ENCODE measurements at regions not wholly inside any gene's neighbourhood (a gene's known extent, or its start where the extent isn't known, plus 50 kb on each side); places are given as distances from the start of the nearest gene placed in this dataset.

DNA sequence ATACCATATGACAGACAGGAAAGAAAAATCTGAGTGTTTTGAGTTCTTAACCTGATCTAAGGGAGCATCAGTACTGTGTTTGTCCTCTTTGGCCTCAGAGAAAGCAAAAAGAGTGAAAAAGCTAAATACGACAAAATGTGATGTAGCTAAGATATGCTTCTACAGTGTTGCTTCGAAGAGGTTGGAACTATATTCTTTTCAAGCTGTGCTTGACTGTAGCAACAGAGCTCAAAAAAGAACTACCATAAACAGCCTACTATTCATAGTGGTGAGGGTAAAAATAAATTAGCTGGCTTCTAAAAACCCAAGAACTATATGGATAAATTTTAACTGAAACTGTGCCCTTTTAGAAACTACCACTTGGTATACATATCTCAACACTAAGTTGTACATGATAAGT lies 881.8 kb upstream of the PCDH10 start:
- Histone ChIP-seq H3K4me1 (ENCODE audit: control insufficient read depth, insufficient read depth, low read length) (no peaks in the 10 kb centered on the region), H3K36me3 (ENCODE audit: control insufficient read depth, insufficient read depth, low read length) (no peaks in the 10 kb centered on the region), H3K27me3 (ENCODE audit: control insufficient read depth, insufficient read depth, low read length) (no peaks in the 10 kb centered on the region), H3K9ac (ENCODE audit: low read depth, low read length) (no peak overlapping the region), H3K9me3 (ENCODE audit: control insufficient read depth, insufficient read depth, low read length) (no peaks in the 10 kb centered on the region), H3K4me3 (ENCODE audit: low read depth, low read length) (no peak overlapping the region)

DNA sequence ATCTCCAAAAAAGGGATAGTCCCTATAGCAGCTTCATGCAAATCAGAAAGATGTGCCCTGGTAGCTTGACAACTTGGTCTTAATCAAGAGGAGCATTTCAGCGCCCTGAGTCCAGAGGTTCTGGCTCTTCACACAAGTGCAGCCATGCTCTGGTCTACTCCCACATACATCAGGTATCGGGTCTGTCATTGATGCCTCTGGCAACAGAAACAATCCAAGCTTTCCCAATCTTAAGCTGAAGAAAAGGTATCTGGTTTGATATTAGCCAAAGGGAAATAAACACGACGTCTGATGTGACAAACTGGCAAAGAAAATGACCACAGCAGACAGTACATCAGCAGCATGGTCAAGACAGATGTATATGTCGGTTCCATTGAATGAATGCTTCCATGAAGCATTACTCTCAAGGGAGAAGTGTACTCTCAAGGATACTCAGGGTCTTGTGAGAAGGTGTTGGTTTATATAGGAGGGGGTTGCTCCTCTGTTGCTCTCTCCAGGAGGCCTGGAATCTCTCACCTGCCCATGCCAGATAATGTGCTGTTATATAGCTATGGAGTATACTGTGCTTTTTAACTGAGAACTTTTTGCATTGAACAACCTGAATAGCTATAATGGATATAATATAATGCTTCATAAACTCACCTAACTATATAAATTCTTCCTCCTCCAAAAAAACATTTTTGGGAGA lies 879.6 kb upstream of the PCDH10 start:
- Histone ChIP-seq H3K36me3 (ENCODE audit: control insufficient read depth, insufficient read depth, low read length) (no peaks in the 10 kb centered on the region), H3K4me1 (ENCODE audit: control insufficient read depth, insufficient read depth, low read length) (no peaks in the 10 kb centered on the region), H3K9ac (ENCODE audit: low read depth, low read length) (no peak overlapping the region), H3K27me3 (ENCODE audit: control insufficient read depth, insufficient read depth, low read length) (no peaks in the 10 kb centered on the region), H3K4me3 (ENCODE audit: low read depth, low read length) (no peak overlapping the region), H3K9me3 (ENCODE audit: control insufficient read depth, insufficient read depth, low read length) (no peaks in the 10 kb centered on the region)

DNA sequence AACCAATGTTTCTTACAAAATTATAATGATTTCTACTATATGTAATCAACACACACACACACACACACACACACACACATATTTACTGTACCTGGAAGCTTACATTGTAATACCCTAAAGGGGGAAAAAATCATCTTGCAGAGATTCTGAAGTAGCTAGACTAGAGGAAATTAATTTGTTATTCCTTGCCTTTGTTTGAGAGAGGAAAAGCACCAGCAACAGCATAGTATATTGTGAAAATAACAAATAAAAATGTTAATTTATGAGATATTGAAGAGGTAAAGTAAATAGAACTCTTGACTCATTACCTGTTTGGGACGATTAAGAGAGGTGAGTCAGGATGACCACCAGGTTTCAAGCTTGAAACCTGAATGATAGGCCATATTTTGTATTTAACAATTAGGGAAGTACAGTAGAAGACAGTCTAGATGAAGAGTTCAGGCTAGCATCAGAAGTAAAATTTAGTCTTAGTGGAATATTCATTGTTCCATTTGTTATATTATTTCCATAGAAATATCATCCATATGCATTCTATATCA lies 873.4 kb upstream of the PCDH10 start:
- no peaks in the 10 kb centered on the region for H3K27me3 ChIP-seq (ENCODE audit: control insufficient read depth, insufficient read depth, low read length)
- no peaks in the 10 kb centered on the region for H3K4me1 ChIP-seq (ENCODE audit: control insufficient read depth, insufficient read depth, low read length)
- no peak overlapping the region for H3K9ac ChIP-seq (ENCODE audit: low read depth, low read length)
- H3K4me3 ChIP-seq (ENCODE audit: low read depth, low read length): no peak overlapping the region
- no peaks in the 10 kb centered on the region for H3K9me3 ChIP-seq (ENCODE audit: control insufficient read depth, insufficient read depth, low read length)
- no peaks in the 10 kb centered on the region for H3K36me3 ChIP-seq (ENCODE audit: control insufficient read depth, insufficient read depth, low read length)

DNA sequence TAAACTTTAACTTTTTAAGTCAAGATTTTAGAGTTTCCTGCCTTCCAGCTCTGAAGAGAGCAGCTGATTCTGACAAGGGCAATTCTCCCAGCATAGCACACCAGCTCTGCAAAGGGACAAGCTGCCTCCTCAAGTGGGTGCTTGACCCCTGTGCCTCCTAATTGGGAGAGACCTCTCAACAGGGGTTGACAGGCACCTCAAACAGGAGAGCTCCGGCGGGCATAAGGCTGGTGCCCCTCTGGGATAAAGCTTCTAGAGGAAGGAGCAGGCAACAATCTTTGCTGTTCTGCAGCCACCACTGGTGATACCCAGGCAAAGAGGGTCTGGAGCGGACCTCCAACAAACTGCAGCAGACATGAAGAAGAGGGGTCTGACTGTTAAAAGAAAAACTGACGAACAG lies 872.9 kb upstream of the PCDH10 start:
- H3K4me3 ChIP-seq (ENCODE audit: low read depth, low read length): no peak overlapping the region
- H3K9ac ChIP-seq (ENCODE audit: low read depth, low read length): no peak overlapping the region

DNA sequence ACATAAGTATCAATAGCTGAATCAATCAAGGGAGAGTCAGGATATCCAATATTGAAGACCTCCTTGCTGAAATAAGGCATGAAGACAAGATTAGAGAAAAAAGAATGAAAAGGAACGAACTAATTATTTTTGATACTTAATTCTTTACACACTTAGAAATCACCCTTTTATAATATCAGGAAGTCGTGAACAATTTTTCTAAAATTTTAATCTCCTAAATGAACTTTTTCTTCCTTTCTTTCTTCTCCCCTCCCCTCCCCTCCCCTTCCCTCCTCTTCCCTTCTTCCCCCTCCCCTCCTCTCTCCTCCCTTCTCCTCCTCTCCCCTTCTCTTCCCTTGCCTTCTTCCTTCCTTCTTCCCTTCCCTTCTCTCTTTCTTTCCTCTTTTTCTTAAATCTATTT lies 872.1 kb upstream of the PCDH10 start:
- H3K9ac ChIP-seq (ENCODE audit: low read depth, low read length): no peak overlapping the region
- no peaks in the 10 kb centered on the region for H3K36me3 ChIP-seq (ENCODE audit: control insufficient read depth, insufficient read depth, low read length)
- no peaks in the 10 kb centered on the region for H3K27me3 ChIP-seq (ENCODE audit: control insufficient read depth, insufficient read depth, low read length)
- no peak overlapping the region for H3K4me3 ChIP-seq (ENCODE audit: low read depth, low read length)
- H3K4me1 ChIP-seq (ENCODE audit: control insufficient read depth, insufficient read depth, low read length): no peaks in the 10 kb centered on the region
- H3K9me3 ChIP-seq (ENCODE audit: control insufficient read depth, insufficient read depth, low read length): no peaks in the 10 kb centered on the region

More for the DNA sequence above, 872.9 kb upstream of the PCDH10 start:
- H3K27me3 ChIP-seq (ENCODE audit: control insufficient read depth, insufficient read depth, low read length): no peaks in the 10 kb centered on the region
- no peaks in the 10 kb centered on the region for H3K36me3 ChIP-seq (ENCODE audit: control insufficient read depth, insufficient read depth, low read length)
- H3K4me1 ChIP-seq (ENCODE audit: control insufficient read depth, insufficient read depth, low read length): no peaks in the 10 kb centered on the region
- H3K9me3 ChIP-seq (ENCODE audit: control insufficient read depth, insufficient read depth, low read length): no peaks in the 10 kb centered on the region

DNA sequence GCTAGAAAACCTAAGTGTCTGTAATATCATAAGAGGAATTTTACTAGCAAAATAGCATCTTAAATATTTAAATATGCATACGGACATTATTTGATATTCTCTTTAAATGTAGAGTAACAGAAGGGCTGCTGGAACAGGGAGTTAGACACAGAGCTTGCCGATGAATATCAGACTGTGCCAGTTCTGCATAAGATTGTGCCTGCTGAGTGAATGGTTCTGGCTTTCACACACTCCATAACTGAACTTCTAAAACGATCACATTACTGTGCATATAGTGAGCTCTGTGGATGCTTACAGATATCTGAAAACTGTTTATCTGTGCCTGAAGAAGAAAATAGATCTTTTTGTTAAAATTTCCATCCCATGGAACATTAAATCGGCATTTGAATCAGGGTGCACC lies 867.4 kb upstream of the PCDH10 start:
- no peaks in the 10 kb centered on the region for H3K4me1 ChIP-seq (ENCODE audit: control insufficient read depth, insufficient read depth, low read length)
- no peak overlapping the region for H3K9ac ChIP-seq (ENCODE audit: low read depth, low read length)
- peaks cover 5% of the 10 kb centered on the region for H3K9me3 ChIP-seq (ENCODE audit: control insufficient read depth, insufficient read depth, low read length)
- H3K27me3 ChIP-seq (ENCODE audit: control insufficient read depth, insufficient read depth, low read length): no peaks in the 10 kb centered on the region
- peaks cover 5% of the 10 kb centered on the region for H3K36me3 ChIP-seq (ENCODE audit: control insufficient read depth, insufficient read depth, low read length)
- no peak overlapping the region for H3K4me3 ChIP-seq (ENCODE audit: low read depth, low read length)

DNA sequence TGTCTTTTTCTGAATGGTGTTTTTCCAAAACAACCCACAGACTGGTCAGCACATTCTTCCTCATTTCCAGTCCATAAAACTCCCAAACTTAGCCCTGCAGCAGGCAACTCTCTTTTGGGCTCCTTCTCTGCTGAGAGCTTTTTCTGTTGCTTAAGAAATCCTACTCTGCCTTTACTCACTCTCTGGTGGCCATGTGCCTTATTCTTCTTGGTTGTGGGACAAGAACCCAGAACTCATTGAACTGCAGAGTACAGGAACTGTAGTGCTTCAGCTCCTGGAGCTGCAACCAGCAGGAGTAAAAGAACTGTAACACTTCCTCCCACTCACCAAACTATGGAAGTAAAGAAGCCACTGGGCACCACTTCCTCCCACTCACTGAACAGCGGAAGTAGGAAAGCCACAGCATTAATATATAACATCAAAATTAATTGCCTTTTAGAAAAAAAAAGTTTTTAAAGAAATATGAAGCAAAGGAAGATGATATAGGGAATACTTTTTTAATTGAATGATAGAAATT lies 864.1 kb upstream of the PCDH10 start:
- peaks cover 5% of the 10 kb centered on the region for H3K36me3 ChIP-seq (ENCODE audit: control insufficient read depth, insufficient read depth, low read length)
- H3K27me3 ChIP-seq (ENCODE audit: control insufficient read depth, insufficient read depth, low read length): no peaks in the 10 kb centered on the region
- H3K4me1 ChIP-seq (ENCODE audit: control insufficient read depth, insufficient read depth, low read length): no peaks in the 10 kb centered on the region
- H3K9ac ChIP-seq (ENCODE audit: low read depth, low read length): no peak overlapping the region
- peaks cover 5% of the 10 kb centered on the region for H3K9me3 ChIP-seq (ENCODE audit: control insufficient read depth, insufficient read depth, low read length)
- no peak overlapping the region for H3K4me3 ChIP-seq (ENCODE audit: low read depth, low read length)

DNA sequence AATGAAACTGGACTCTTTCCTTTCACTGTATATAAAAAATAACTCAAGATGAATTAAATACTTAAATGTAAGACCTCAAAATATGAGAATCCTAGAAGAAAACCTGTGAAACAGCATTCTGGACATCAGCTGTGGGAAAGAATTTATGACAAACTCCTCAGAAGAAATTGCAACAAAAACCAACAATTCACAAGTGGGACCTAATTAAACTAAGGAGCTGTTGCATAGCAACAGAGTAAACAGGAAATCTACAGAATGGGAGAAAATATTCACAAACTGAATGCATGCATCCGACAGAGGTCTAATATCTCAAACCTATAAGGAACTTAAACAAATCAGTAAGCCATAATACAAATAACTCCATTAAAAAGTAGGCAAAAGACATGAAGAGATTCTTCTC lies 851.7 kb upstream of the PCDH10 start:
- Histone ChIP-seq H3K4me3 (ENCODE audit: low read depth, low read length) (no peak overlapping the region), H3K27me3 (ENCODE audit: control insufficient read depth, insufficient read depth, low read length) (no peaks in the 10 kb centered on the region), H3K4me1 (ENCODE audit: control insufficient read depth, insufficient read depth, low read length) (no peaks in the 10 kb centered on the region), H3K9me3 (ENCODE audit: control insufficient read depth, insufficient read depth, low read length) (no peaks in the 10 kb centered on the region), H3K36me3 (ENCODE audit: control insufficient read depth, insufficient read depth, low read length) (no peaks in the 10 kb centered on the region), H3K9ac (ENCODE audit: low read depth, low read length) (no peak overlapping the region)

DNA sequence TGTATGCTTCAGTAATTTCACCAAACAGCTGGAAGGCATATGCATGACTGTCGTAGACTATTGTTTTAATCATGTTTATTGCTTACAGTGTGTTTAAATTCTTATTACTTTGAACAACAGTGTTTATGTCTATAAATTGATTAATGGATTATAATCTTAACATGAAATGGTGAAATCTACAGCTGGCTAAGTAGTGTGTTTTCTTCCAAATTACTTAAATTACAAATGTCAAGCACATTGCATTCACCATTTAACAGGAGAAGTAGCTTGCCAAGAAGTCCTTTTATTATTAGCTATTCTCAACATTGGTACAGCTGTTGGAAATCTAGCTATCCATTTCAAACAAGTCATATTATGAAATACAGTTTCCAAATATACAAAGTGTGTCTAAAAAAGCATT lies 849.3 kb upstream of the PCDH10 start:
- Histone ChIP-seq H3K9ac (ENCODE audit: low read depth, low read length) (no peak overlapping the region), H3K27me3 (ENCODE audit: control insufficient read depth, insufficient read depth, low read length) (no peaks in the 10 kb centered on the region), H3K9me3 (ENCODE audit: control insufficient read depth, insufficient read depth, low read length) (no peaks in the 10 kb centered on the region), H3K4me3 (ENCODE audit: low read depth, low read length) (no peak overlapping the region), H3K36me3 (ENCODE audit: control insufficient read depth, insufficient read depth, low read length) (no peaks in the 10 kb centered on the region), H3K4me1 (ENCODE audit: control insufficient read depth, insufficient read depth, low read length) (no peaks in the 10 kb centered on the region)

DNA sequence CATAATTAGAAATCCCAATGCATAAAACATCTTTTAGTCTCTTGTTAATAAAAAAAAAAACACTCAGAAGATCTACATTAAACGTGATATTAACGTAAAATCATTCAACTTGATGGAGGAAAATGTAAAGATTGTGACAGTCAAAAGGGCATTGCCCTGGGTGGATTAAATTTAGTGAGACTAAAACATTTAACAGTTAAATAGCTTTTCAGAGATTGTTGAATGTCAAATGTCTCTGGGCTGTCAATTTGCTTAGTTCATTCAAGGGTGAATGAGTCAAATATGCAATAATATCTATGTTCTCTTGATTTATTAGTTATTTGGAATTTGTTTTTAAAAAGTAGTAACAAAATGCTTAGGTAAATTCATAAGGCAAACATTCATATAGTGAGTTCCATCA lies 836.6 kb upstream of the PCDH10 start:
- H3K9ac ChIP-seq (ENCODE audit: low read depth, low read length): no peak overlapping the region
- H3K9me3 ChIP-seq (ENCODE audit: control insufficient read depth, insufficient read depth, low read length): no peaks in the 10 kb centered on the region
- no peak overlapping the region for H3K4me3 ChIP-seq (ENCODE audit: low read depth, low read length)
- no peaks in the 10 kb centered on the region for H3K4me1 ChIP-seq (ENCODE audit: control insufficient read depth, insufficient read depth, low read length)
- no peaks in the 10 kb centered on the region for H3K27me3 ChIP-seq (ENCODE audit: control insufficient read depth, insufficient read depth, low read length)
- H3K36me3 ChIP-seq (ENCODE audit: control insufficient read depth, insufficient read depth, low read length): no peaks in the 10 kb centered on the region

DNA sequence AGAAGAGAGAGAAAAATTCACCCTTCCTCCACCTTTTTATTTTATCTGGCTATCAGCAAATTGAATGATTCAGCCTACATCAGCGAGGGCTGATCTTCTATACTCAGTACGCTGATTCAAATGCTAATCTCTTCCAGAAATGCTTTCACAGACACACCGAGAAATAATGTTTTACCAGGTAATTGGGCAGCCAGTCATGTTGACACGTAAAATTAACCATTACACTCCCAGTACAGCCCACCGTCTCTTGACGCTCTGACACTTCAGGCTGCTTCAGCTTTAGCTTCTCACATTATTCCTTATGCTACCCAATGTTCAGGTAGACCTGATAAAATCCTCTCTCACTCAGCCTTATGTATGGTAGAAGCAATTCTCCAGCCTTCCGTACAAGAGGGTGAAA lies 835.2 kb upstream of the PCDH10 start:
- Histone ChIP-seq H3K4me3 (ENCODE audit: low read depth, low read length) (no peak overlapping the region), H3K9me3 (ENCODE audit: control insufficient read depth, insufficient read depth, low read length) (no peaks in the 10 kb centered on the region), H3K4me1 (ENCODE audit: control insufficient read depth, insufficient read depth, low read length) (no peaks in the 10 kb centered on the region), H3K36me3 (ENCODE audit: control insufficient read depth, insufficient read depth, low read length) (no peaks in the 10 kb centered on the region), H3K27me3 (ENCODE audit: control insufficient read depth, insufficient read depth, low read length) (no peaks in the 10 kb centered on the region), H3K9ac (ENCODE audit: low read depth, low read length) (no peak overlapping the region)

DNA sequence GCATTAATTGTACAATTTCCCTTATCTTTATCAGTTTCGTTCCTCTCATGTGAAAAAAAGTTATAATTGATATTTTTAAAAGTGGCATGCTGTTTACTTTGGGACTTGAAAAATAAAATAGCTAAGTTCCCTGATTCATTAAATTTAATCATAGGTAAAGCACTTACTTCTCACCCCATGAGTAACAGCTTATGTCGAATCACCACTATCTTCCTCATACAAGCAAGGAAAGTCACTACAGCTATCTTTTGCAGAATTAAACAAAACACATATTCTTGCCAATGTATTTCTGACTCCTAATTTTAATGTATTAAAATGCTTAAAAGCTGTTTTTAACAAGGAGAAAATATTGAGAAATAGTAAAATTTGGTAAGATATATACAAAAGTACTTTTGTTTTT lies 832.4 kb upstream of the PCDH10 start:
- Histone ChIP-seq H3K4me1 (ENCODE audit: control insufficient read depth, insufficient read depth, low read length) (no peaks in the 10 kb centered on the region), H3K36me3 (ENCODE audit: control insufficient read depth, insufficient read depth, low read length) (no peaks in the 10 kb centered on the region), H3K27me3 (ENCODE audit: control insufficient read depth, insufficient read depth, low read length) (no peaks in the 10 kb centered on the region), H3K9me3 (ENCODE audit: control insufficient read depth, insufficient read depth, low read length) (no peaks in the 10 kb centered on the region), H3K9ac (ENCODE audit: low read depth, low read length) (no peak overlapping the region), H3K4me3 (ENCODE audit: low read depth, low read length) (no peak overlapping the region)
